Tibial nerve (tissue), 3 donors: ENCODE measurements at regions not wholly inside any gene's neighbourhood (a gene's known extent, or its start where the extent isn't known, plus 50 kb on each side); places are given as distances from the start of the nearest gene placed in this dataset.

Experiments
- POLR2A ChIP-seq, 2 donors: fragments of 450-650 bp; IDR thresholded peaks; one replicate each; pipeline ENCODE4 v1.6.1; 2017; ENCODE audit warnings: antibody characterized with exemption in 2 of 2, mild to moderate bottlenecking in 2 of 2, moderate library complexity in 2 of 2
- TF ChIP-seq, protein P1 (sequence below), 5 experiments: fragments of 200-600 bp in 3 of 5; fragments of 450-650 bp in 2 of 5; sonication (generic) in 3 of 5; IDR thresholded peaks; one replicate each; pipeline ENCODE4 v1.5.1; 2016 to 2019; ENCODE audit warnings: antibody characterized with exemption in 5 of 5, mild to moderate bottlenecking in 3 of 5, moderate library complexity in 2 of 5

DNA sequence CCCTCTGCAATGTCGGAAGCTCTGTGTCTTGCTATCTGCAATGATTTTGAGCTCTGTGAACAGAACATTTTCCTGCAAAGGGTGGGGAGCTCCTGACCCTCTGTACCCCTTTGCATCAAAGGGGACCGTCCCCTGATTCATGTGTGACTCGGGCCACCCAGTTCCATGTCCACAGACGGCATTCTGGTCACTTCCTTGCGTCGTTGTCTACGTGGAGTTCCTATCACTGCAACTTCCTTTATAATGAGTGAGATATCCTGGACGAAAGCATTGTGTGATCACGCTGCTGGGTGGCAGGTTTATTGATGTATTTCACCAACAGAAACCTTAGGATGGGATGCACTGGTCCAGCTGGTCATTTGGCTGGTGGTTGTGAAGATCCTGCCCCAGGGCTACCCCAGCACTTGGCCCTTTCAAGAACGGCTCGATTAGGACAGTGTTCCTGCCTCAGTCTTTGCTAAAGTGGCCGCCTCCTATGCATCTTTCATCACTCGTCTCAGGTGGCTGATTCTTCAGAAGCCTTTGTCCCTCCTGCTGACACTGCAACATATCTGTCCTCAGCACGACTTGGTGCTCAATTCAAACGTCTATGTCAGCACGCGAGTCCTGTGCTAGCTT lies 202.7 kb downstream of the ACKR3 start:
- TF ChIP-seq, protein P1, sequence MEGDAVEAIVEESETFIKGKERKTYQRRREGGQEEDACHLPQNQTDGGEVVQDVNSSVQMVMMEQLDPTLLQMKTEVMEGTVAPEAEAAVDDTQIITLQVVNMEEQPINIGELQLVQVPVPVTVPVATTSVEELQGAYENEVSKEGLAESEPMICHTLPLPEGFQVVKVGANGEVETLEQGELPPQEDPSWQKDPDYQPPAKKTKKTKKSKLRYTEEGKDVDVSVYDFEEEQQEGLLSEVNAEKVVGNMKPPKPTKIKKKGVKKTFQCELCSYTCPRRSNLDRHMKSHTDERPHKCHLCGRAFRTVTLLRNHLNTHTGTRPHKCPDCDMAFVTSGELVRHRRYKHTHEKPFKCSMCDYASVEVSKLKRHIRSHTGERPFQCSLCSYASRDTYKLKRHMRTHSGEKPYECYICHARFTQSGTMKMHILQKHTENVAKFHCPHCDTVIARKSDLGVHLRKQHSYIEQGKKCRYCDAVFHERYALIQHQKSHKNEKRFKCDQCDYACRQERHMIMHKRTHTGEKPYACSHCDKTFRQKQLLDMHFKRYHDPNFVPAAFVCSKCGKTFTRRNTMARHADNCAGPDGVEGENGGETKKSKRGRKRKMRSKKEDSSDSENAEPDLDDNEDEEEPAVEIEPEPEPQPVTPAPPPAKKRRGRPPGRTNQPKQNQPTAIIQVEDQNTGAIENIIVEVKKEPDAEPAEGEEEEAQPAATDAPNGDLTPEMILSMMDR (IDR thresholded peaks at IDR 0.05) = no peak
- no peak for TF ChIP-seq POLR2A (IDR thresholded peaks at IDR 0.05)
